H4 (cell line): ENCODE measurements at regions not wholly inside any gene's neighbourhood (a gene's known extent, or its start where the extent isn't known, plus 50 kb on each side); places are given as distances from the start of the nearest gene placed in this dataset.
A peak's percentile ranks its signal among the peaks of the same experiment; 100 is the strongest.

ENCODE experiments used
- DNase-seq: peaks from one replicate; pipeline ENCODE4 v3.0.0-alpha.2; 2015; ENCODE audit warnings: low spot score

DNA sequence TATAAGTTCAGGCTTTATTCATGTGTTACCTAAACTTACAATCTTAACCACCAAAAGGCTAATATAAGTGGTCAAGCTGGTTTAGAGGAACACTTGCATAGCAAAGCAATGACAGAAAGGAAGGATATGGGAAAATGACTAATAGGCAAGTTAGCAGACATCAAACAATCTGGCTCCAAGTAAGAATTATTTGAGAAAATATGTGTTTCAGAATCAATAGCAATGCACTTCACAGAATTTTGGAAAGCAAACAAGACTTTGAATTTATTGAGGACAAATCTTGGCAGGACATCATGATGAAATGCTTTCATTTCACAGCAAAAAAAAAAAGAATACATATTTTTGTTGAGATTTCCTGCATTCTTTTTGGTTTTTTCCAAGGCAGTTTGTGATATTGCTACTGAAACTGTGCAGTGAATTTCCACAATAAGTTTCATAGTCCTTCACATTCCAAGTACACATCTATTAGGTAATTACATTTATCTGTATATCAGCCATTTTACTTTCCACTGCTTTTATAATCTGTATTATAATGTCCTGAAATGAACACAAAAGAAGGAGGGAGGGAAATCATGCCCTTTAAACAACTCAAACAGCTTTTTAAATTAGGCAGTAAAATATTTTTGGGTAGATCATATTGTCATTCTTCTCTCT is 417.9 kb downstream of the NR2F1-AS1 start:
- DNase-seq = peak; percentile 55

DNA sequence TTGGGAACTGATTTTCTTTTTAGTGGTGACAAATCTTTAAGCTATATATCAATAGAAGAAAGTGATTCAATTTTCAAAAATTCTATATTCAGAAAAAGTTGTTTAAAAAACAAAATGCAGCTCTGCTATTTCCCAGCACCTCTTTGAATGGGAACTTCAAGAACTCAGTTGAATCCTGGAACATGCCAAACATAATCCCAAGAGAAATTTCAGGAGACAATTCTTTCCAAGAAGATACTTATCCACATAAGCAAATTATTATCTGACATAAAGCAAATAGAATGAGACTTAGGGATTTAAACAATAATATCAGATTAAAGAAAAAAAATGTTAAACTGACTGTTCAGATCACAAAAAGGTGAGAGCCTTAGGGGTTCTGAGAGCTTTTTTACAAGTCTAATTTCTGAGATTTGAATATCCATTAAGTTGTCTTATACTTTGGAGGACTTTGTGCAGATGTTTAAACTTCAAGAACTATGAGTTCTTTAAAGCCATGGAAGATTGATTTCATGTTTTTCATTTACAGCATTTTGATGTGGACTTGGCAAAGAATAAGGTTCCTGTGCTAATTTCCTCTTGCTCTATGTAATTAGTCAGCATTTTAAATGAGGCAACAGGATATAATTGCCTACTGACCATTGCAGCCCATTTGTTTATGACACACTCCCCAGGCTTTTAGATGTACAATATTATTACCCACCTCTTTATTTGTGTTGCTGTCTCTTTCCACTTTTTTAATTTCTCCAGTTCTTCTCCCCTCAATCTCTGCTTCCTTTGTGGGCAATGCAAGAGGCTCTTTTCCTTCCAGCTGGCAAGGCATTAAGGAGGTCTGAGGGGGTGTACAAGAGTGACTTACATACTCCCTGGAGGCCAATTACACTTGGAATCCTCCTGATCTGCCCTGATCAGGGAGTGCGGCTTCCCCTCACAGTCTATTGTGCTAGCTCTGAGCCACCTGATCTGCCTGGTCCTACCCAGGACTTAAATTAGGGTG is 419.1 kb downstream of the NR2F1-AS1 start:
- peak; percentile 17 for DNase-seq

DNA sequence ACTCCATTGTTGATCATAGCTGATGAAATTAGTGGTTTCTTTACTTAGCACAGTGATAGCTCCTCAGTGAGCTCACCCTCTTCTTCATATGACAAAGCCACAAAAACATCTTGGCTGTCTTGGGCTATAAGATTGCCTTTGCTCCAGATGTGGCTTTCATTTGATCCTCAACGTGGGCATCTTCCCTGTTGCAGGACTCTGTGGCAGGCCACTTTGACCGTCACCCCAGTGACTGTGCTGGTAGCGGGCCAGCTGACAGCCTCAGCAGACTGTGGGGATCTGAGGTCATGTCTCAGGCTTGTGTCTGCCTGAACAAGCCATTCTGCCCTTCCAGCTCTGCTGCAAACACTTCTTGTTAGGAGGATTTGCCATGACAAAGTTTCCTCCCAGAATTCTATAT is 422.2 kb downstream of the NR2F1-AS1 start:
- no peak for DNase-seq

DNA sequence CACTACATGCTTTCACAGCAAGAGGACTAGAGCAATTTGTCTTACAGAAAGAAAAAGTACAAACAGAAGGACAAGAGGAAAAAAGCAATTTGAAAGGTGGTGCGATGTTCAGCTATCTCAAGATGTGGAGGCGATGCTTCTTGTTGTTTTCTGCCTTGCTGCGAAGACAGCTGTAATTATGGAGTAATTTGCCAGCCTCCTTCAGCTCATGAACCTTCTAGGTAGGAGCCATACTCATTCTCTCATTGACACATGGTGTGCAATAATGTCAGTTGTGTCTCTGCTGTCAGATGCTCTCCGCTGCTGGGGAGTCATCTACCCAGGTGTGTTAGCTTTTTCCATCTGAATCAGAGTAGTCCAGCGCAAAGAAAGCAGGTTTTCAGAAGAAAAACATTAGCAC is 424.5 kb downstream of the NR2F1-AS1 start:
- DNase-seq = no peak

DNA sequence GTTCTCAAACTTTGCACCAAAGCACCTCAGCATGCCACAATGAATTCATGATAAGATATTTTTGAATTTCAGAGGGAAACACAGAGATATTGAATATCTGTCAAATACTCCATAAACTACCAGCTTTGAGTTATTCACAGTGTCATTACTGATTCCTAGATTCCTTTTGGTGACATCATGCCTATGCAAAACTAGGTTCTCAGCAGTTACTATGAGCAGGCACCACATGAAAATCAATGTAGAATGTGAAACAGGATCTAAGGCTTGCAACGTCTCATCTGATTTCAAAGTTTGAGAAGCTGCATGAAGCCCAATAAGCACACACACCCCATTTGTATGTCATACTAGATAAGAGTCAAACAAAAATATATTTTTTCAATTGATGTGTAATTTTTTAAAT is 426.5 kb downstream of the NR2F1-AS1 start:
- DNase-seq = no peak

DNA sequence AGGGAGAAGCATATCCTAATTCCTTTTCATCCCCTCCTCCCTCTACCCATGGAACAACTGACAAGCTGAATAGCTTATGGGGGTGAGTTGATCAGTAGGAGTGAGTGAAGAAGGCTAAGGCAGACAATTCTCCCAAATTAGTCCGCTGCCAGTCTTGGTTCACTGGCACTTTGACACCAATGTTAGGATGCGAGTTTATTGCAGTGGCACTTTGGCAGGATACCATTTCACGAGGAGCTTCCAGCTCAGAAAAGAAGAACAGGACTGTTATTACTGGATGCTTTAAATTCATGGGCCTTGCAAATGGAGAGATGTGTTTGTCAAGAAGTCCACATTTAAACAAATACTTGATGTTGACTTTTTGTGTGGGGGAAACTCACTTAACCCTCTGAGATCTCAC is 427.6 kb downstream of the NR2F1-AS1 start:
- no peak for DNase-seq

DNA sequence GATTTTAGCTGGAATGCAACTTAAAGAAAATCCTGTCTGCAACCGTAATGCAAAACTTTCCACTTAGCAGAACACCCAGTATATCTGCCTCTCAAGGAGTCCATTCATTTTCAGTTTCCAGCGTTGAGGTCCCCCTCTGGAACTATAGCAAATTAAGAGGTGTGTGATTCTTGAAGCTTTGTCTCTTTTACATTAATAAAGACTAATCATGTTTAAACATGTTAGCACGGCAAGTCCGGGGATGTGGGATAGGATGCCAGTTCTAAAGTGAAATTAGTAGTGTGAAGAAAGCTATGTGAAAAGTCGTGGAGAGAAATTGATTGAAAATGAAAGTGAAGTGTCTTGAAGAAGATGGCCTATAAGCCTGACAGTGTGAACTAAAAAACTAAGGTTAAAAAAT is 429.1 kb downstream of the NR2F1-AS1 start:
- DNase-seq = no peak

DNA sequence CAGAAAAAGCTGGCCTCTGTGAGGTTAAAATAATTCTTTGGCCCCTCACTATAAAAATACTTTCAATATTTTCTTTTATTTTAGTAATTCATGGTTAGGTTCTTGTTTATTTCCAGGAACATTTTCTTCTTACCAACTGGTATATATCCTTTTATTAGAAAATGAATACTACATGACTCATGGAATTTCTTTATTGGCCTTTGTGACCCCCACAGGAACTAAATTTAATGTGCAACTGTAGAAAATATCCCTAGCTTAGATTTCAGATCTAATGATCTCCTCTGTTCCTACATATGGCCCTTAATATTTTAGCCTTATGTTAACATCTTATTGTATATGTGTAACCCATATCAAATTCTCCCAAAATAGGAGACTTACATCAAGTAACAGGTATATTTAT is 429.9 kb downstream of the NR2F1-AS1 start:
- no peak for DNase-seq

DNA sequence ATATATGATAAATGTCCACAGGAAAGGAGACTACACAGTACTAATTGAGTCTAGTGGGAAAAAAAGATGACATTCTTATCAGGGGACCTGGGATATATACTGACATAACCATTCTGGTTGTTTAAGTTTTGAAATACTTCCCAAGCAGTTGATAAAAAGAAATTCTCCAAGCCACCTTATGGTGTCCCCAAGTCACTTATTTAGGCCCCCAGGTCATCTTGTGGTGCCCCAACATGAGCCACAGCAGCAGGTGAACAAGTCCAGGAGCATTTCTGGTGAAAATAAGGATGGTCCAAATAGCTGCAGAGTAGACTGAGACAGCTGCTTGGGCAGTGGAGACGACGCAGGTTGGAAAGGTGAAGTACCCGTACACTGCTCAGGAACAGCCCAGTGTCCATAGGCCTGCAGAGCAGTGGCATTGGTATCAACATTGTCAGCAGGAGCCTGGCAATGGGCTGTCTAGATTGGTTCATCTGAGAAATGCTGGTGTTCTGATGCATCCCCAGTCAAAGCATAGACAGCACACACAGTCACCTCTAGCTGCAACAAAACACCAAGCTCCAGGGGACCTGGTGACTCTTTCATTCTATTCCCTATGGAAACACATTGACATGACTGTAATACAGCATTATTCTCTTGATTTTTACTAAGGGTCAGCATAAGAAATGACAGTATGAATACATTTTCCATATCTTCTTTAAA is 430.6 kb downstream of the NR2F1-AS1 start:
- no peak for DNase-seq

DNA sequence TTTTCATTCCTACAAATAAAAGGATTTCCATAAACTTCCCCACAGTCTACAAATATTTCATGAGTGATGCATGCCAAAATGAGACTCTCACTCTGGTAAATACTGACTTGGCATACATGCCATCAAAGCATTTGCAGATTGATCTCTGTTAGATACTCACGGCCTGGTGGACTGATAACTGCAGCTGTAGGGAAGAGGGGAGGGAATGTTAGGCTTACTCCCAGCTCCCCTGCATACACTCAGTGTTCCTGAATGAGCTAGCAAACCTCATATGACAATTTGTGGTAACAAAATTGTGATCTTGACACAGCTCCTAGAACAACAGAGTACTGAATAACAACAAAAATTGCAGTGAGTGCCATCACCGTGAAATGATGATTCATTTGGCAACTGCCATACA is 435.3 kb downstream of the NR2F1-AS1 start:
- no peak for DNase-seq

DNA sequence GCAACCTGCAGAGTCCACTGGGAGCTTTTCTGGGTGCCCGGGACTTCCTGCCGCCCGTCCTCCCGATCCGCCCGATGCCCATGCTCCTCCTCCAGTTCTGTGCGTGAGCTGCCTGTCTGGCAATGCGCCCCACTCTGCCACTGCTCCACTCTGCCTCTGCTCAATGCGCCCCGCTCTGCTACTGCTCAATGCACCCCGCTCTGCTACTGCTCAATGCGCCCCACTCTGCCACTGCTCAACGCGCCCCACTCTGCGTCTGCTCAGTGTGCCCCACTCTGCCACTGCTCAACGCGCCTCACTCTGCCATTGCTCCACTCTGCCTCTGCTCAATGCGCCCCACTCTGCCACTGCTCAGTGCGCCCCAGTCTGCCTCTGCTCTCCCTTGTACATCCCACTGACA is 436.0 kb downstream of the NR2F1-AS1 start:
- DNase-seq = no peak

DNA sequence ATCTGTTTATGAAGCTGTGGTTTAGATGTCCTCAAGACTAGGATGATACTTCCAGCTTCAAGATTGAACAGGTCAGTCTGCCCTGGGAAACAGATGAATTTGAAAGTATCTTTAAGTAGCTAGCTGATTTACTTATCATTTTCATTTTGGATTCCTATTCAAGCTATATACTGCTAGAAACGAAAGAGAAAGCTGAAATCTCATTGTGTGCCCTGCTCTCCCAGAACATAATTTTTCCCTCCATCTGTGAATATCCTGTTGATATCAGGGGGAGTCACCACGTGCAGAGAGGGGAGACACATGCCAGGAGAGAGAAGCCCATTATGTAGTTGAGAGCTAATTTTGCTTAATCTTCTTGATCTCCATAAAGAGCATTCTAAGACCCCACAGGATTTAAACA is 439.1 kb downstream of the NR2F1-AS1 start:
- DNase-seq = no peak

DNA sequence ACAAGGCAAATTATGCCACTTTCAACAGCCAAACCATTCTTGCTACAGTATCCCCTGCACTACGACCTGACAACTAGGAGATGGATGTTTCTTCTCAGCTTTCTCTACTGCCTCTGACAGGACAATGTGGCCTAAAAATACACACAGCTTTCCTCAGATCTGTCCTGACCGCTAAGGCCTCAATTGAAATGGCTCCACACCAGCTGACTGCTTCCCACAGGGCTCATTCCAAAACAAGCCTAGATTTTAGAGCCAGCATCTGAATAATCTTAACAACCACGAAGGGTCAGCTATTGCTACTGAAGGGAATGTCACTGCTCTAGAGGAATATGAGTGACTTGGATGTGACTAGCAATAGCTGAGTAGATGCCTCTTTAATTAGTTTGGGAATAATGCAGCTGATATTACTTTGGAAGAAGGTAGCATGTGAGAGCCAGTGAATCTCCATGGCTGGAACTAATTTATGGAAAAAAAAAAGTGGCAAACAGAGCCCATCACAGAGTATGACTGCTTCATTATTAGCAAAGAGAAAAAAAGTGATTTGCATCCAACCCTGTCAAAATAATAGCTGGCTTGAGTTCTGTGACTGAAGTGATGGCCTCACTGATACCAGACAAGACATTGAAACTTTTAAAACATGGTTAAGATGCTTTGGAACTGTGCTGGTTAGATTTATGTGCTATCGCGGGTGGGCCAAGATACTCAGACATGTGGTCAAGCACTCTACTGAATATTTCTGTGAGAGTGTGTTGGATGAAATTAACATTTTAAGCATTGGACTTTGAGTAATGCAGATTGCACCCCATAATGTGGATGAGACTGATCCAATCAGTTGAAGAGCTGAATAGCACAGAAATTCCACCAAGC is 450.2 kb downstream of the NR2F1-AS1 start:
- DNase-seq = no peak

DNA sequence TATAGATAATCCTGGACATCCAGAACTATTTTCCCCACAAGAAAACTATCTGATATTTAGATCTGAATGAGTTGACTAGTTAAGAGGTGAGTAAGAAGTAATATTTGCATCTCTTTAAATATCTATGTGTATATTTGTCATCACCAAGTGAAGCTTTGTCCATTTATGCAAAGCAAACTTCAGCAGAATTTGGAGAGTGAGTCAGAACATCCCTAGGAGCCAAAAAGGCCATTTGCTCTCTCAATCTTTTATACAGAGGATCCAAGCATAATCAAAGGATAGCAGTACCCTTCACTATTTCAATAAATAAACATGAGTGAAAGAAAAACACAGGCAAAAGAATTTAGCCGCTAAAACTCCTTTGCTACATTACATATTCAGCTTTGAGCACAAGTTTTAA is 454.4 kb downstream of the NR2F1-AS1 start:
- DNase-seq = no peak

DNA sequence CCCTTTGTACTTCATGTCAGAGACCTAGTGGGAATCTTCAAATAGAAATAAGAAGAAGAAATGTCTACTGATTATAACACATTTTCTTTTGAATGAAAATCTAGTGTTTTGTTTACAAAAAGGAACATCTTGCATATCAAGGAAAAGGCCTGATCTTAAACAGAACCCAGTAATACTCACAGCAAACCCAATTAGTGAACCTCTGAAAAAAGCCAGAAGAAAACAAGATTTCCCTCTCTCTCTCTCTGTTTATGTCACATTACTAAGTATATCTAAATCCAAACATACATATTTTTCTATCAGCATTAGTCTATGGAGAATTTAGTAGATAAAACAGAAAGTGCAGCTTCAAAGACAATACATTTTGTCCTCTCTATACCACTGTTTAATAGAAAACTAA is 457.9 kb downstream of the NR2F1-AS1 start:
- DNase-seq = no peak

DNA sequence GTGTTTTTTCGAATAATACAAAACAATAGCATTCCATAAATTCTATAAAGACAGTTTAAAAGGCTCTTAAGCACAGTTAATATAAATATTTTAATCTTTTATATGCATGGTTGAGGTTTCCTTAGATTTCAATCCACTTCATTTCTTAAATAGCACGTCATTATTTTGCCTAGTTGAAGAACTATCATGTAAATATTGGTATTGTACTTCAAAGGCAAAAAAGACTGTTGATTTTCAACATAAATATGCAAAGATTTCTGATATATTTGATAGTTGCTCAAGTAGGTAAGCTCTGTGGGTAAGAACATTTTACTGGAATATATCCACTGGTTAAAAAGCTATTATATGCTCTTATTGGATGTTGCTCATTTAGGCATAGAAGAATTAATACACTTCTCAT is 458.6 kb downstream of the NR2F1-AS1 start:
- DNase-seq = no peak

DNA sequence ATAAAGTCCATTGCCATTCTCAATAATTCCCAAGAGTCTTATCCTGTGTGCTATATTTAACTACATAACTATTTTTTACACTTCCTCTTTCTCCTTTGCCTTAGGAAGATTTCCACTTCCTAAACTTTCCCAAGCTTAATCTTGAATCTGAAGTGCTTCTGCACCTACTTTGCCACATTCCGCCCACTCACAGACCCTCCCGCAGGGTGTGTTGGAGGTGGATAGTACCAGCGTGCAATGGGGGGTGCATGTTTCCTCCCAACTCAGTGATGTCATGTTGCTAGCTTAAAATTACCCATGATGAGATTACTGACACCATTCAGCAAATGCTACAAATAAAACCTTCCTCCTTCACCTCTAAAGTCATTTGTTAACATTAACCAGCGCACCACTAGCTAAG is 460.2 kb downstream of the NR2F1-AS1 start:
- DNase-seq = no peak

DNA sequence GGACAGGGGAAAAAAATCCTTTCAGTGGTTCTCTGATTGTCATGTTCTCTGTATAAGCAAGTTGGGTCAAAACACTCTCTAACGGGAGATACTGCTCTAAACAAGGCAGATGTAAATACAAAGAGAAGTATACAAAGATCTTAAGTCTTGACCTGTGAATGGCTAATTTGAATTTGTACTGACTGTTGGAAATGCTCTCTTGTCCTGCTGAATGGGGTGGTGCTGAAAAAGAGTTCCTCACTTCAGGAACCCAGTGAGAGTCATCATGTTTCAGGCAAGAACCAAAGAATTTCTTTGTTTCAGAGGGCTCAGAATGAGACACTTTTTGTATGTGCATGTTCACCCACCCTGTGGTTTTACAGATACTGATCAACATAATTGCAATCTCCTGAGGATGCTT is 461.0 kb downstream of the NR2F1-AS1 start:
- no peak for DNase-seq

DNA sequence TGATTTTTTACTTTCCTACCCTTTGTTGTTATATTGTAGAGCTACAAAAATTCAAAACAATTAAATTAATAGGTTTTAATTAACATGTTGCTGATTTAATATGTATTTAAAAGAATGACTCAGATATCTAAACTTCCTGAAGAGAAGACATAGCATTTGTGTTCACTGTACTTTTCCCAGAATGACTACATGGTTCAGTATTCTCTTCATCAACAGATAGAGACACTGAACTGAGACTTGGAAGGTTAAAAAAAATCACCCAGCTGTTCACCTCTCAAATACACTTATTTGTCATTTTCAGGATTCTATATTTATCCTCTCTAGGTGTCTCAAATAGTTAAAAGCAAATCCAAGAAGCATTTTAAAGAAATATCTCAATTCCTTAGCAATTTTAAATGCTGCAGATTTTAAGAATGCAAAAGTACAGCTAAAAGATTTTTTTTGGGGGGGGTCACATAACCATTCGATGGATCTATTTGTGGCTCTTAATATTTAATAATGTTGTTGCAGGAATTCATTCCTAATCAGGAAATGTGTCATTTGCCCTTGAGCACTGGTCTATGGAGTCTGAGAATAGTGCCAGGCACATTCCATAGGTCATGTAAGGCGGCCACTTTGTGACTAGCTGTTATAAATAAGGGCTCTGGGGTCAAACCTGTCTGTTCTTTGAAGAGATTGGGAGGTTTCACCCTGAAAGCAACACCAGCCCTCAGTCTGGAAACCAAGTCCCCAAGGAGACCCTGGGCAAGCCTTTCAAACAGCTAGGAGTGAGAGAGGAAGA is 463.1 kb downstream of the NR2F1-AS1 start:
- no peak for DNase-seq

DNA sequence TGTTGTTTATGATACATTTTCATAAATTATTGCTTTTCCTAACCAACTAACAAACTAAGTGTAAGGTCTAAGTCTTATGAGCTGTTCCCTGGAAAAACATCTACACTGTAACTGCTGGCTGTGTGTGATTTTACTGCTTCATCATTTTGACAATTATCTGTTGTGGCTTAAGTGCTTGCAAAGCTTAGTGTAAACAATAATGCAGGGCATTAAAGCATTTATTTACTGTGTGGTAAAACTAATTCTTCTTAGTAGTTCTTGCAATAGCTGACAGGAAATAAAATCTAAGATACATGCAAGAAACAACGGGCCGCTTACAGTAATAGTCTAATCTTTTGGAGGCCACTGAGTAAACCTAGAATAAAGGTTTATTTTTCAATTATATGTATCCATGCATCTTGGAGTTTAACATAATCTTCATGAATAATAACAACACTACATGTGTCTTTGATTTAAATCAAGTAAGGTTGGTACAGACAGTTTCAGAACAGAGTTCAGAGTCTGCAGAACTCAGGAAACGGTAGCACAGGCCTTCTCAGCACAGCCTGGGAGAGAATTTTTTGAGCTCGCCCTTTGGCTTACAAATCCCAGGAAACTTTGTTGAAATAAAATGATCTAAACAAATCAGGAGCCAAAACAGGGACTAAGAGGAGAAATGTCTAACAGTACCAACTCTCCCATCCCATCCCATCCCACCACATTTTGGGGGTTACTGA is 473.1 kb downstream of the NR2F1-AS1 start:
- peak; percentile 71 for DNase-seq
